DND-41 (cell line): ENCODE measurements at regions not wholly inside any gene's neighbourhood (a gene's known extent, or its start where the extent isn't known, plus 50 kb on each side); places are given as distances from the start of the nearest gene placed in this dataset.

Experiments used
- CTCF ChIP-seq: IDR thresholded peaks from 2 replicates; pipeline ENCODE4 v1.5.1; 2012; ENCODE audit warnings: borderline replicate concordance, low read length, moderate library complexity, mild to moderate bottlenecking; ENCODE audit not compliant: poor library complexity, severe bottlenecking; ENCODE audit errors: extremely low read depth
- EZH2 ChIP-seq: IDR thresholded peaks from 3 replicates; pipeline ENCODE4 v1.6.1; 2012; ENCODE audit warnings: borderline replicate concordance, low read depth, mild to moderate bottlenecking, moderate library complexity, low read length, inconsistent platforms; ENCODE audit not compliant: severe bottlenecking

GRCh38 chr12:34301251-34302130, 279.2 kb downstream of the ALG10 start:
- TF ChIP-seq EZH2 (no peak), CTCF (no peak)
